NCI-H1105 (cell line): ENCODE measurements at regions not wholly inside any gene's neighbourhood (a gene's known extent, or its start where the extent isn't known, plus 50 kb on each side); places are given as distances from the start of the nearest gene placed in this dataset.
"Not testable (repeated sequence)": the region's sequence is repeated elsewhere in the genome, so short reads cannot be mapped to it uniquely, and the experiment has no call there.

ENCODE experiments used
- DNase-seq: peaks from one replicate; lab custom pipeline; 2025; lab: John Stamatoyannopoulos, UW

DNA sequence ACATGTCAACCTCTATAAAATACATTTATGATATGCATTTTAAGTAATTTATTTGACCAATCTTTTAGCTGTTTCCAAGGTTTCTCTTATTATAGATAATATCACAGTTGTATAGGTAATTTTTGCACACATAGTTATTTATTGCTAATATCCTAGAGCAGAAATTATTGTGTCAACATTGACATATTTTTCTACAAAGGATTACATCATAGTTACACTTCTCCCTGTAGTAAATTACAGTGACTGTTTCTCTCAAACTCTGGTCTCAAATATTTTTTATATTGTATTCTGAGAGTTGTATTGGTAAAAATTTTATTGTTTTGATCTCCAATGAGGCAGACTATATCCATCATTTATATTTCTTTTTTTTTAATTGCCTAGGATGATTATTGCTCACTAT is 714.4 kb upstream of the CDH6 start:
- no peak for DNase-seq

DNA sequence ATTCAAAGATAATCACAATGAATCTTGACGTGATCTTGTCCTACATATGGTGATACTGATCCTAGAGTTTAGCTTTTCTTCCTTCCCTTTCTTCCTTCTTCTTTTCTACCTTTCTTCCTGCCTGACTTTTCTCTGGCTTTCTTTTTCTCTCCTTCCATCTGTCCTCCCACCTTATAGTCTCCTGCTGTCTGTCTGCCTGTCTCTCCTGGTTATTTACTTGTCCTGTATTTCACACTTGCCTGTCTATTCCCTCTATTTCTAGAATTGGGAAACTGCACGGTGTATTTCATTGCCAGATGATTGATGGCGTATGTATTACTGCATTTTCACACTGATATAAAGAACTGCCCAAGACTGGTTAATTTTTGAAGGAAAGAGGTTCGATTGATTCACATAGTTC is 718.1 kb upstream of the CDH6 start:
- no peak for DNase-seq

DNA sequence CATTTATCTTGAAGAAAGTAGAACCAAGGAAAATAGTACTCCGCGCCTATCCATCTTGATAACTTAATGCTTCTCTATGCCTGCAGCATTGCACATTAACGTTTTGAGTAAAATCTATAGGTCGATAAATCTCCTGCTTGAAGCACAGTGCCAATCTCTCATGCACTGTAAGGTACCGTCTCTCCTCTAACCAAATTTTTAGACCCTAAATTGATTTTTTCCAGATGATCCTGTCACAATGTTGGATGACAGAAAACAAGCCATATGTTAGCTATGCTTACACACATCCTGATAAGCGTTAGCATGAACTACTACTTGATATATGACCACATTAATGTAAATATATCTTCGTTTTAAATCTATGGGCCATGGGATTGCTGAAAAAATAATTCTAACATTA is 723.8 kb upstream of the CDH6 start:
- no peak for DNase-seq

DNA sequence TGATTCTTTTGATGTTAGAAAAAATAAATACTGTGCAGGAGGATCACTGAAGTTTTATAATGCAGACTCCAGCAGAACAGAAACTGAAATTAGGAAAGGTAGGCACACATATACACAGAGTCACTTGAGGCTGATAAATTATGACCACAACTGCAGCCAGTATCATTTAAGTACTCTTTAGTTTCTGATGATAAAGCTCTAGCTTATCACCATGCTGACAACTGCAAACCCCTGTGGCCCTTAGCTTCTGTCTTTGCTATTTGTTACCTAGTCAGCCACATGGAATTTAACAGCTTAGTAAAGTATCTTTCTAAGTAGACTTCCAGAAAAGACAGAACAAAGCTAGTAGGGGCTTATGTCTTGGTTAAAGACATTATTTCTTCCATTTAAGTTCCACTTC is 734.8 kb upstream of the CDH6 start:
- DNase-seq: no peak

DNA sequence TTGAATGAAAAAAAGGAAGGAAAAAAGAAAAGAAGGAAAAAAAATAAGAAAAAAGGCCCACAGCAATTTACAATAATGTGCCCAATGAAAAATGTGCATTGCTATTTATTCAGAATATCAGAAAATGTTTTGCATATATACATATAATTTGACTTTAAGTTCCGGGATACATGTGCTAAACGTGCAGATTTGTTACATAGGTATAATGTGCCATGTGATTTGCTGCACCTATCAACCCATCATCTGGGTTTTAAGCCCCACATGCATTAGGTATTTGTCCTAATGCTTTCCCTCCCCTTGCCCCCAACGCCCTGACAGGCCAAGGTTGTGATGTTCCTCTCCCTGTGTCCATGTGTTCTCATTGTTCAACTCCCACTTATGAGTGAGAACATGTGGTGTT is 738.0 kb upstream of the CDH6 start:
- not testable (repeated sequence) for DNase-seq

DNA sequence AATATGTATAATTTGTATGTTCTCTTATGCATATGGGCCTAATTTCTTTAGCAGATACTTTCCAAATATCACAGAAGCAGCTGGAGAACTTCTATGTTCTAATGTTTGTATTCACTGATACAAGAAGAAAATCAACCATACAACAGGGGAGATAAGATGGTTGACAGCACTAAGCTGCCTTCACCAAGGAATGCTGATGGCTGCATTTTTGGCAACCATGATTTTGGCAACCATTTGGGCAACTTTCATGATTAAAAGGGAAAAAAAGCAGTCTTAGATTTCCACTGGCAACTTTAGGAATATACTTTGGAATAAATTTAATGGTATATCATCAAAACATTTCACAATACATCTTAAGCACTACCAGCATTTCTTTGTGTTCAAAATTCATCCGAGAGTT is 740.3 kb upstream of the CDH6 start:
- DNase-seq: no peak

DNA sequence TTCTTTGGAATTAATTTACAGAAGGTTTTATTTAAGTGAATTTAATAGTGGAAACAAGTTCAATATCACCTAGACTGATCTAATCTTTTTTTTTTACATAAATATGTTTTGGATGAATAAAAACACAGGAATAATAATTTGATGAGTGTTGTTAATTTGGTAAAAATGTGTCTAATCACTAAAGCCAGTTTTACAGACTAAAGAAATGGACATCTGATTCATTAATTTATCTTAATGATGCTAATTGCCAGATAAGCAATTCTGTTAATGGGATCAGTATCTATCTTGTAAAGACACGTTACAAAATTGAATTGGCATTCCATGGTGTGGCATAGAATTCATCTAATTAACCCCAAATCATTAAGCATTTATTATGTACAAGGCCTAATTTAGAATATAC is 743.3 kb upstream of the CDH6 start:
- no peak for DNase-seq

DNA sequence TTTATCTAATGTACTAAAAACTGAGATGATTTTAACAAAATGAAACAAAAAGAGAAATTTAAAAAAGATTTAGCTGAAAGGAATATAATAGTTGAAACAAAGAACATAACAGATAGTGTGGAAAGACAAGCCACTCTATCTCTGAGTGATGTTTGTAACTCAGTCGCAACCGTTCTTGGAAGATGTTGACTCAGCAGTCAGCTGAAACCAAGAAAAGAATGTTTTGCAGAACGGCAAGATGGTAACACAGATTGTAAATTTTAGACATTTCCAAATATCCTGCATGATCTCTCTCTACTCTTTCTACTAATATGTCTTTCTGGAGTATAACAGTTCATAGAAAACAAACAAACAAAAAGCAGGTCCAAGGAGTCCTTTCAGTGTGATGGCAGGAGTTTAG is 746.1 kb upstream of the CDH6 start:
- DNase-seq: no peak

DNA sequence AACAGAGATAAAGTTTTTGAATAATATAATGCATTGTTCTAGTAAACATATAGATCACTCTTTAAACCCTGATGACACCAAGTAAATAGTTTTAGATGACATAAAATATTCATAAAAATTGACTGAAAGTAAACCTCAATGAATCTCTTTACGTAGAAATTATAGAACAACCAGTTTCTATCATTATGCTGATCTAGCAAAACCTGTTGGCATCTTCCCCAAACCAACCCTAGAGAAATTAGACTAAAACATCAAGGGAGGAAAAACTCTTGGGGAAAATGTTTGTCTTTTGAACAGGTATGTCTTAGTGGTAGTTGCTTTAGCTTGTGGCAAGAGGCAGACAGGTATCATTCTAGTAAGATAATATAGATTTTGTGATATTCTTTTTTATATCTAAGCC is 747.0 kb upstream of the CDH6 start:
- no peak for DNase-seq

DNA sequence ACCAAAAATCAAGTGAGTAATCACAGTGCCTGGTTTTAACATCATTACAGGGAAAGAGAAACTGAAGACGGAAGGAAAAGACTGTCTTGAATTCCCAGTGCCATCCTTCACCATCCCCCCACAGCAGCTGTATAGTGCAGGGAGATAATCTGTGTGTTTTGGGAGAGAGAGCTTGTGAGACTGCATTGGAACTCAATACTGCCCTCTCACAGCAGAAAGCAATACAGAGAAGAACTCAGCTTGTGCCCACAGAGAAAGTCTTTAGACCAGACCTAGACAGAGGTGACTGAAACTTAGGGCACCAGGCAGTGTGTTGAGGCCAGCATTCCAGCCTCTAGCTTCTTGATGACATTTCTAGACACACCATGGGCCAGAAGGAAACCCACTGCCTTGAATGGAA is 754.7 kb upstream of the CDH6 start:
- DNase-seq: no peak

DNA sequence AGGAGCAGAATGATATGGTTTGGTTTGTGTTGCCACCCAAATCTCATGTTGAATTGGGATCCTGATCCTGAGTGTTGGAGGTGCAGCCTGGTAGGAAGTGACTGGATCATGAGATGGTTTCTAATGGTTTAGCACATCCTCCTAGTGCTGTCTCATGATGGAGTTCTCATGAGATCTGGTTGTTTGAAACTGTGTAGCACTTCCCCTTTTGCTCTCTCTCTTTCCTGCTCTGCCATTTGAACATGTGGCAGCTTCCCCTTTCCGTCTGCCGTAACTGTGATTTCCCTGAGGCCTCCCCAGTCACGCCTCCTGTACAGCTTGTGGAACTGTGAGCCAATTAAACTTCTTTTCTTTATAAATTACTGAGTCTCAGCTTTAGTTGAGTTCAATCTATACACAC is 756.8 kb upstream of the CDH6 start:
- no peak for DNase-seq

DNA sequence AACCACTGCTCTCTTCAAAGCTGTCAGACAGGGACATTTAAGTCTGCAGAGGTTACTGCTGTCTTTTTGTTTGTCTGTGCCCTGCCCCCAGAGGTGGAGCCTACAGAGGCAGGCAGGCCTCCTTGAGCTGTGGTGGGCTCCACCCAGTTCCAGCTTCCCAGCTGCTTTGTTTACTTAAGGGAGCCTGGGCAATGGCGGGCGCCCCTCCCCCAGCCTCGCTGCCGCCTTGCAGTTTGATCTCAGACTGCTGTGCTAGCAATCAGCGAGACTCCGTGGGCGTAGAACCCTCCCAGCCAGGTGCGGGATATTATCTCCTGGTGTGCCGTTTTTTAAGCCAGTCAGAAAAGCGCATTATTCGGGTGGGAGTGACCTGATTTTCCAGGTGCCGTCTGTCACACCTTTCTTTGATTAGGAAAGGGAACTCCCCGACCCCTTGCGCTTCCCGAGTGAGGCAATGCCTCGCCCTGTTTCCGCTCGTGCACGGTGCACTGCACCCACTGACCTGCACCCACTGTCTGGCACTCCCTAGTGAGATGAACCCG is 764.5 kb upstream of the CDH6 start:
- peak; percentile 24 for DNase-seq

DNA sequence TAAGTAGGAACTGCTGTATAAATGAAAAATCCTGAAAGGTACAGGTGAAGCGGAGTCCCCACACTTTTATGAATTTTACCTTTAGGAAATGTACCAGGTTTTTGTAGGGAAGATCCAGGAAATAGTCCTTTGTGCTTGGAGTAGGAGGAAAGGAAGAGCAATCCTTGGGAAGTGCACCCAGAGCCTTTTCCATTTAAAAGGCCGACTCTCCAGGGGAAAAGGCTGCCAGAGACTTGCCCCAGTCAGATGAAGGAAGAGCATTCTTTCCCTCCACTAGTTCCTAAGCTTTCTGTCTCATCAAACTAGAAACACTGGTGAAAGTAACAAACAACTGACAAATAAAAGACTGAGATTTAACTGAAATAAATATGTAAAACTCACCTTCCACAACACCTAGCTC is 779.4 kb upstream of the CDH6 start:
- no peak for DNase-seq

DNA sequence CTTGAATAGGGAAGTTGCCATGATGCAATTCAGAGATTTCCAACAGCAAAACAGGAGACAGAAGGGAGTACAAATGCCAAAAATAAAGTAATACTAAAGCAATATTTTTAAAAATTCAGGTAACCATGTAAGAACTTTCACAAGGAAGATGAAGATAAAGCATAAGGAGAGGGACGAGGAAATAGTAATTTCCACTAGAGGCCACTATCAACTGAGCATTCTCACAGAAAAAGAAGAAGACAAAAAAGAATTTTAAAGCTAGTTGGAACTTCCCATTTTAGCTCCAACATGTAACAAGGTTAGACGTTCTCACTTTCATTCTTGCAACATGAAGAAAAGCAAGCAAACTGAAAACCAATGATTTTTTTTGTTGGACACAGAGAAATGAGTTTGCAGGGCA is 779.9 kb upstream of the CDH6 start:
- no peak for DNase-seq

DNA sequence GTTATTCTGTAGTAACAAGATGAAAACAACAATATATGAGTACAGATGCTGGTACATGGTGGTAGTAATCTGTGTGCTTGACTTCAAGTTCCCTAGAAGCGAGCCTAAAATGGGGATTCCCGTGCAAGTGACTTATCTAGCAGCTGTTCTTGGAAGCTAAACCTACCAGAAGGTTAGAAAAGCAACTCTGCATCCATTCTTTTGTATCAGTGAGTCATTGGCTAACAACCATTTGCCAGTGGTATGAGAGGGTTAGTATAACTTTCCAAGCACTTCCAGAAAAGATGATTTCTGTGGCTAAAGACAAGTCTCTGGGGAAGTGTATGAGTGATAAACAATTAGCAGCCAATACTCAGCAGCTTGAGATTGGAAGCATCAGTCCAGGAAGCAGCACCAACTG is 787.7 kb upstream of the CDH6 start:
- DNase-seq: no peak

DNA sequence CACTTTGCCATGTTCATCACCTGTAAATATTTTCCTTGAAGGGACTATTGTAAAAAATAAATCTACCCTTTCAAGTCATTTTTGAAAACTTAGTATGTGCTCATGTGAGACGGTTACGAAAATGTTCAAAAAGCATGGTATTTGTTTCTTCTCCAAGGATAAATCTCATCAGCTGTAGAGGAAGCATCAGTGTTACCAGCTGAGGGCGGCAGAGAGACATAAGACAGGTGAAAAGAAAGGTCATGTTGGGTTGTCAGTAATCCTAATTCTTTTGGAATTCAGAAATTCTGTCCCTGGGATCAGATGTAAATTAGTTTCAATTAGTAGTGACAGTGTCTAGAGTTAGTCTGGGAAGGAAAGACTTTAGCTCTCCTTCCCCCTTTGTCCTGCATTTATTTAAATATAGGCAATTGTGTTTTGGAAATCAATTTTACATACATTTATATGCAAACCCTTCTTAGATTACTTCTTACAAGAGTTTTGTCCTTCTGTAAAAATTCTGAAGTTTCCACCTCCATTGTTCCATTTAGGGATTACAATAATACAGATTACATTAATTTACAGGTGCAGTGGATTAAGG is 791.9 kb upstream of the CDH6 start:
- peak; percentile 0 for DNase-seq

DNA sequence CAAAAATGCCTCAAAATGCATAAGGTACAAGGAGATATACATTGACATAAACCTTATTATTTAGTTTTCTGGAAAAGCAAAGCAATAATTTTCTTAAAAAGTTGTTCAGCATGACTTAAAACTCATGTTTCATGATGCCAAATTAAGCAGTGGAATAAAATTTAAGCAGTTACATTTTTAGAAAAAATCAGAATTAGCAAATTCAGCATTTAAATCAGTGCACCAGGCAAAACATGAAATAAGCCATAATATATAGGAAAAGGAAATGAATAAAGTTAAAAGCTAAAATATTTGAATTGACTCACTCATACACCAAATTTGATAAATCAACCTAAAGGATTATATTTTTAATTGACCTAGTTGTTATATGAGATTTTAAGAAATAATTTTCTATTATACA is 795.1 kb upstream of the CDH6 start:
- DNase-seq: no peak

DNA sequence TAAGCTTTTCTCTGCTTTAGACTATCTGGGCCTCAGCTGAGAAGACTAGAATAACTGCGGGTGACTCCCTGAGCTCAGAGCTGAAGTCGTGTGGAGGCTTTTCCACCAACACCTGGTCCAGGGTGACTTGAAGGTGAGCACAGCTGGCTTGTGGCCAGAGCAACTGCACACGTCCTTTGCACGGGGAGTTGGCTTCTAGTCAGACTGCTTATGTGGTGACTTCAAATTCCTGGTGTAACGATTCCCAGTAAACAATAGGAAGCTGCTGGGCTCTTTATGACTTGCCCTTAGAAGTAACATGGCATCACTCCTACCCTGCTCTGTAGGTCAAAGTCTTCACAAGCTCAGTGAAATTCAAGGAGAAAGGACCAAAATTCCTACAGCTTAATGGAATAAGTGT is 800.6 kb upstream of the CDH6 start:
- DNase-seq: no peak

DNA sequence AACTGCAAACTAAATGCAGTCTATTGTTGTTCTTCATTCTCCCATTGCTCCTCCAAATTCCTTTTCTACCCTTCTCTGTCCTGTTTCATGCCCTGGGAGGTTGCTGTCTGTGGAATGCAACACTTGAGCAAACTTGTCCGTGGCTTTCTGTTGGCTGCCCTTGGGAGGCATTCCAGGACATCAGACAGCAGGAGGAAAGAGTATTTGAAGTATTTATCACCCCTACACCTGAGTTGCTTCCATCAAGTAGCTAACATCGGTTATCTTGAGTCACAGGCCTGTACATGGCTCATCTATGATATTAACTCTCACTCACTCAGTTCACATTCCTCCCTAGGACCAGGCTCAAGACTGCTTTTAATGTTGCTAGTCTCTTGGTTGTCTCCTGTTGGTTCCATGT is 803.4 kb upstream of the CDH6 start:
- DNase-seq: no peak

DNA sequence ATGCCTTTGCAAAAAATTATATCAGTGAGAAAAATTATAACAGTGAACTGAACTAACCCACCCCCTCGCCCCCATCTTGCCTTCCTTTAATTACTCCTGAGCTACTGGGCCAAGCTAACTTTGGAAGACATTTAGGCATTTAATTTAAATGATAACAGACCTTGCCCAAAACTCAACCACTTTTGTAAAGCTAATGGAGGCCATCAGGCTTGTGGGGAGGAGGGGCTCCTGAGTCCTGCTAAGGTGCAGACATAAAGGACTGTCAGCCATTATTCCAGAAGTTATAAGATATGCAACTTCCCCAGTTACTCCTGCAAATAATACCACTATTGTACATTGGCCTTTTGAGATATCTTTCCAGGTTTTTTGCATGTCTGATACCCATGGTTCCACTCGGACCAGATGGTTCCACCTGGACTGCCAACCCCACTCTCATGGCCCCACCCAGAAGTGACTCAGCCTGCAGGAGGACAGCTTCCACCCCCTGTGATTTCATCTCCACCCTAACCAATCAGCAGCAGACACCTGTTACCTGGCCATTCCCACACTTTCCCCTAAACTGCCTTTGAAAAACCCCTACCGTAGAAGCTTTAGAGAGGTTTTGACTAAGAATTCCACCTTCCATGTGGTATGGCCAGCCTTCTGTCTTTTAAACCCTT is 805.4 kb upstream of the CDH6 start:
- no peak for DNase-seq

DNA sequence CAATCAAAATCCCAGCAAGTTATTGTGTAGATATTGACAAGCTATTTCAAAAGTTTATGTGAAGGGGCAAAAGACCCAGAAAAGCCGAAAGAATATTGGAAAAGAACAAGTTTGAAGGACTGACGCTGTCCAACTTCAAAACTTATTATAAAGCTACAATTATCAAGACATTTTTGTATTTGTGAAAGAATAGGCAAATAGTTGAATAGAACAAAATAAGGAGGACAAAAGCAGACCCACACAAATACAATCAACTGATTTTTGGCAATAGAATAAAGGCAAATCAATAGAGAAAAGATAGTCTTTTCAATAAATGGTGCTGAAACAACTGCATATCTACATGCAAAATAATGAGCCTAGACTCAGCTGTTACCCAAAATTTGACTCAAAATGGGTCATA is 807.7 kb upstream of the CDH6 start:
- DNase-seq: no peak

DNA sequence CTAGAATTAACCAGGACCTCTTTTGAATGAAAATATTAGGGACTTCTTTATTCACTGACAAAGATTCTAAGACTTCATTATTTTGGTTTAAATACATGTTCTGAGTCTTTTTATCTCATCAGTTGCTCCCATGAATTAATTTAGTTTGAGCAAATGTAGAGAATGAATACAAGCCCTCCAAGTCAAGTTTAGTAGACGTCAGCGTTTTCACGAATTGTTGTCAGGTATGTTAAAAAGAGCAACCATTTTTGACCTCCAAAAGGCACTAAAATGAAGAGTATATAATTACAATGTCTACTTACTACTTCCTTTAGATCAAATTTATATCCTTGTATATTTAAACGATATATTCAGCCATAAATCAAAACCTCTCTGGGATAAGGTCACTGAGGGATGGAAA is 809.3 kb upstream of the CDH6 start:
- no peak for DNase-seq

DNA sequence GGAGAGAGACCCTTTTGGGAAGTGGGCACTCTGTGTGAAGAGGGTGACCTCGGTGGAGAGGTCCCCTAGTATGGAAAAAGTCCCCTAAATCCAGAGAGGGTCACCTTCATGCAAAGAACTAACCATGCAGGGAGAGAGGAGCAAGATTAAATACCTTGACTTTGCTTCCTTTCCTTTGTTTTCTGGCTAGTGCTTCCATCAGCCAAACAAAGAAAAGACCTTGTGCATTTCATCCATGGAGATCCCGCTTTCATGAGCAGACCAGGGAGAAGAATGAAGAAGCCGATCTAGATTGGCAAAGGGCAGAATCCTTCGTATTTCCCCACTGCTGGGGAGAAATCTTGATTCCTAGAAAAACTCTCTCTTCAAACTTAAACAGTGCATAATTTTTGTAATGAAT is 813.3 kb upstream of the CDH6 start:
- DNase-seq: no peak

DNA sequence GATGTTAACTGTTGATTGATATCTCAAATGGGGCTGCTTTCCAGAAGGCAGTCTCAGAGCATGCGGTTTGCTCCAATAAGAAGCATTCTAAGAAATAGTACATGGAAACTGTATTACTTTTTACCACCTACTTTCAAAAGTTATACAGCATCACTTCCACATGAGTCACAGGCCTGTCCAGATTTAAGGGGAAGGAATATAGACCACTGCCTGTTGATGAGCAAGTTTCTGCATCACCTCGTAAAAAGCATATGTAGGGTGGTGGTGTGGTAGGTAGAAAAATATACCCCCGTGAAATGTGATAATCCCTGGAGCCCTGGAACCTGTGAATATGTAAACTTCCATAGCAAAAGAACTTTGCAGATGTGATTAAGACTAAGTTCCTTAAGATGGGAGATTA is 816.6 kb upstream of the CDH6 start:
- no peak for DNase-seq
